Cardiac fibroblast (primary cell): ENCODE measurements at regions not wholly inside any gene's neighbourhood (a gene's known extent, or its start where the extent isn't known, plus 50 kb on each side); places are given as distances from the start of the nearest gene placed in this dataset.
A peak's percentile ranks its signal among the peaks of the same experiment; 100 is the strongest.

Experiments used
- DNase-seq, 2 donors: peaks; one replicate each; pipeline versions ENCODE4 v3.0.0 to v3.0.0-alpha.2; 2010; ENCODE audit warnings: low read depth in 2 of 2
- H3K4me3 ChIP-seq, 2 donors: replicated peaks in 1 of 2; 1 replicate in 1 of 2; 2 replicates in 1 of 2; pipeline ENCODE4 v1.5.1; 2011; ENCODE audit warnings: low read depth in 2 of 2, low read length in 2 of 2, mild to moderate bottlenecking in 2 of 2, moderate library complexity in 1 of 2
- CTCF ChIP-seq: IDR thresholded peaks from one replicate; pipeline ENCODE4 v1.5.1; 2011; ENCODE audit warnings: low read depth, mild to moderate bottlenecking, low read length, inconsistent platforms

- DNase-seq: no peak
- no peak for TF ChIP-seq CTCF
Observed at GRCh38 chr5:1685066-1685465, 114.6 kb downstream of the MRPL36 start.

GRCh38 chr5:1681955-1682354 lies 117.7 kb downstream of the MRPL36 start:
- no peak for DNase-seq
- H3K4me3 ChIP-seq: no peak overlapping the region
- no peak for TF ChIP-seq CTCF

More at GRCh38 chr5:1685066-1685465, 114.6 kb downstream of the MRPL36 start:
- no peak overlapping the region for H3K4me3 ChIP-seq

GRCh38 chr5:1673042-1673677 lies 126.5 kb downstream of the MRPL36 start:
- H3K4me3 ChIP-seq: no peak overlapping the region
- peak; percentile 10 to 58 for DNase-seq
- no peak for TF ChIP-seq CTCF

GRCh38 chr5:1672396-1672795 lies 127.2 kb downstream of the MRPL36 start:
- TF ChIP-seq CTCF: no peak

GRCh38 chr5:1671351-1671750 lies 128.3 kb downstream of the MRPL36 start:
- DNase-seq: no peak
- no peak overlapping the region for H3K4me3 ChIP-seq
- no peak for TF ChIP-seq CTCF

More at GRCh38 chr5:1672396-1672795, 127.2 kb downstream of the MRPL36 start:
- no peak for DNase-seq
- no peak overlapping the region for H3K4me3 ChIP-seq

- DNase-seq: peak in 1 of 2 donors; percentile 58
- H3K4me3 ChIP-seq: no peak overlapping the region
- no peak for TF ChIP-seq CTCF
Observed at GRCh38 chr5:1670351-1670750, 129.3 kb downstream of the MRPL36 start.
